T-helper 1 cell treated with Interleukin-12 subunit alpha and Interleukin-12 subunit beta and Interleukin-4 antibody, amounts not matched to agents 30 μg/mL and 1 μg/mL, for 36 hours (primary cell): ENCODE measurements at regions not wholly inside any gene's neighbourhood (a gene's known extent, or its start where the extent isn't known, plus 50 kb on each side); places are given as distances from the start of the nearest gene placed in this dataset.

Source experiments
- H3K27ac Mint-ChIP-seq: one replicate; pipeline ENCODE4 v1.8.0; 2021; ENCODE audit warnings: mild to moderate bottlenecking, mixed read lengths
- H3K27me3 Mint-ChIP-seq: one replicate; pipeline ENCODE4 v1.8.0; 2021; ENCODE audit warnings: low read depth, mixed read lengths
- H3K36me3 Mint-ChIP-seq: one replicate; pipeline ENCODE4 v1.8.0; 2021; ENCODE audit warnings: low read depth, mixed read lengths
- H3K4me1 Mint-ChIP-seq: one replicate; pipeline ENCODE4 v1.8.0; 2021; ENCODE audit warnings: low read depth, mixed read lengths
- H3K4me3 Mint-ChIP-seq: one replicate; pipeline ENCODE4 v1.8.0; 2021; ENCODE audit warnings: mild to moderate bottlenecking, moderate library complexity, mixed read lengths
- H3K9me3 Mint-ChIP-seq: one replicate; pipeline ENCODE4 v1.8.0; 2021; ENCODE audit warnings: mixed read lengths

DNA sequence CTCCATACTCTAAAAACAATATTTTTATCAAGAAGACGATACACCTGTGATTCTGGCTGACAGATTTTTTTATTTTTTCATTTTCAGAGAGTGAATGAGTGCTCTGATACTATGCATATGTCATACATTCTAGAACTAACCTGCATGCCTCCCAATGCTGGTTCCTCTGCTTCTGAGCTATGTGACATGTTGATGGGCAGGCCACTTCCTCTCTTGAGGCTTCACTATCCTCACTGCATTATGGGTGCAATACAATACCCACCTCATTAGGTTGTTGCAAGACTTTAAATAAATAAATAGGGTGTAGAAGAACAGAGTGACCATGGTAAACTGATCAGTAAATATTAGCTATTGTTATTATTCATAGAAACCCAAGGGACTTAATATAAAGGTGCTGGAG lies 408.3 kb downstream of the HNRNPD start:
- Mint-ChIP-seq H3K4me1 (peaks cover 7% of the 10 kb centered on the region), H3K36me3 (no peaks in the 10 kb centered on the region), H3K4me3 (no peak overlapping the region), H3K27ac (no peak overlapping the region), H3K9me3 (no peaks in the 10 kb centered on the region), H3K27me3 (no peaks in the 10 kb centered on the region)

DNA sequence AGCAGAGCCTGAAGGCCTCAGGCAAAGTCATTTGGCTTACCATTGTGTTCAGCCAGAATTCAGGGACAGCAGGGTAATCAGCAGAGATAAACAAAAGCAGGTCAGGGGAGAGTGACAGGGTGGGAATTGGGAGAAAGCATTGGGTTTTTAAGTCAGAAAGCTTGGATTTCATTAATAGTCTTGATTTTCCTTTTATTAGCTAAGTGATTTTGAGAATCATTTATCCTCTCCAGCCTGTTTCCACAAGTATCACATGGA lies 410.1 kb downstream of the HNRNPD start:
- Mint-ChIP-seq H3K9me3 (no peaks in the 10 kb centered on the region), H3K36me3 (no peaks in the 10 kb centered on the region), H3K4me3 (no peak overlapping the region), H3K4me1 (peaks cover 7% of the 10 kb centered on the region), H3K27me3 (no peaks in the 10 kb centered on the region), H3K27ac (no peak overlapping the region)

DNA sequence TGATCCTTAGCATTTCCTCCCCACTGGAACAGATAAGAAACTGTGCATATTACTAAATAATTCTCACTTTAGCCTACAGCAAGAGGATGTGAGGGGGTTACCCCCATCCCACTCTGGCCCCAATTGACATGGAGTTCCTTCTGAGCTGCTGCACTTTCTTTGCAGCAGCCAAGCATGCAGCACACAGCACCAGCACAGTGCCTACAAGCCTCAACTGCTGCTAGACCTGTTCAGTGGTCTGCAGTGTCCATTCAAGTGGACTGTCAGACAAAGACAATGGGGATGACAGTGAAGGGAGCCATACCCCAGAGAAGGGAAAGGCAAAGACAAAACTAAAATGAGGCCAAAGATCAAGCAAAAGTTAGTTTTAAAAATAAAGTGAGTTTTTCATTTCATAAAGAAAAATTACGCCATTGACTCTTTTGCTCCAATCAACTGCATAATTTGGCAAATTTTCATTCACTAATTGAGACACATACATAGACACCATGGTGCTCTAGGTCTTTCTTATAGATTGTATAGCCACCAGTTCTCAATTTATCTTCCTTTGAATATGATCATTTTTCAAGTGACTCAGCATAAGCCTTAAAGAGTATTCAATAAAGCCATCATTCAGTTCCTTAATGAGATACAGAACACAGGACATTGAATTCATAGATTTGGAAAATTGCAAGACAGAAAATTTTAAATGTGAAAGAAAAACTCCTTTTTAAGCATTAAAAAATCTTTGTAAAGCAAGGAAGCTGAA lies 410.6 kb downstream of the HNRNPD start:
- Mint-ChIP-seq H3K4me3 (no peak overlapping the region), H3K9me3 (no peaks in the 10 kb centered on the region), H3K27ac (no peak overlapping the region), H3K4me1 (peaks cover 7% of the 10 kb centered on the region), H3K36me3 (no peaks in the 10 kb centered on the region), H3K27me3 (no peaks in the 10 kb centered on the region)

DNA sequence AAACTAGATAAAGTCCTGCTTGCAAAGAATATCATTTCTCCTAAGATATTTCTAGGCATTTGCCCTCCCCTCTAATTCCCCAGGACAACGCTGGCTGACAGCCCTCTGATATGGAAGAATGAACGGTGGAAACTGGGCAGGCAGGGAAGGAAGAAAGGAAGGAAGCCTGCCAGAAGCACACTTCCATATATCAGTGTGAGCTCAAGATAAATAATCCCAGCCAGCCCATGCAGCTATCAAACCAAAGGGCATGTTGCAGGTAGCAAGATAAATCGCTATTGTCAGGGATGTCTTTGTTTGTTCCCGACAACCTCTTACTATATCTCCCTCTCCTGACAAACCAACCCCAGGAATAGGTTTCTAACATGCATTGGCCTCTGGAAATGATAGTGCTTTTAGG lies 412.8 kb downstream of the HNRNPD start:
- Mint-ChIP-seq H3K4me1 (peaks cover 5% of the 10 kb centered on the region), H3K4me3 (no peak overlapping the region), H3K27ac (no peak overlapping the region), H3K36me3 (no peaks in the 10 kb centered on the region), H3K27me3 (no peaks in the 10 kb centered on the region), H3K9me3 (no peaks in the 10 kb centered on the region)

DNA sequence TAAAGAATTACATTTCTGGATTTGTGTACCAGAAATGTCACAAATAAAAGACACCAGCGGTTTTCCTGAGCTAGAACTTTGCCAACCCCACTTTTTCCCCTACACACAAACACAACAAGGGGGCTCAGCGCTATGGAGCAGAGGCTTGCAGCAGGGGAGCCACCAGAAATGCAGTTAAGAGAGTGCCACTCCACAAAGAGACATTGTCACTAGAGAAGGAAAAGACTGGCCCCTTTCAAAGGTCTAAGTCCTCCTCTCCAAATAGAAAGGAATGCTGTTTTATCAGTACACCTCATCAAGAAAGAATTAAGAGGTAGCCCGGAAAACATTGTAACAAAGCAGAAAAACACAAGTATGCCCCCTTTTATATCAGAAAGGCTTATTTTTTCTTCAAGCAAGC lies 419.5 kb downstream of the HNRNPD start:
- Mint-ChIP-seq H3K4me1 (no peaks in the 10 kb centered on the region), H3K36me3 (no peaks in the 10 kb centered on the region), H3K27ac (no peak overlapping the region), H3K9me3 (no peaks in the 10 kb centered on the region), H3K4me3 (no peak overlapping the region), H3K27me3 (no peaks in the 10 kb centered on the region)

DNA sequence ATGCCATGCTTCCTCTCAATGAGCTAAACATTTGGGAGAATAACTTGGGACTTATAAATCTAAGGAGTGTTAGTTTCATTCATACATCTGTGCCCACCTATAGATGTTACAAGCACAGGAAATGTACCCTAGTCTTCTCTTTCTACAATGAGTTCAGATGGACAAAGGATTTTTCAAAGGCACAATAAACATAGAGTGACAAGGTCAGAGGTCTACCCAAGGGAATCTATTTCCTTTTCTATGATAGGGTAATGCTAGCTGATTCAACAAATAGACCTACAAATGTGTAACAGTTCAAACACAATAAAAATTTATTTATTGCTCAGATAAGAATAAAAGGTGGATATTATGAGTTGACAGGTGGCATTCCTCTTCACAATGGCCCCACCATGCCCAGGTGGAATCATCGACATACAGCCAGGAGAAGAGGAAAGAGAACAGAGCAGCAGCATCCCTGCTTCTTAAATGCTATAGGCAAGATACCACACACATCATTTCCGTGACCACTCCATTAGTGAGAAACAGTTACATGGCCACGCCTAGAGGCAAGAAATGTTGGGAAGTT lies 421.8 kb downstream of the HNRNPD start:
- no peaks in the 10 kb centered on the region for H3K36me3 Mint-ChIP-seq

DNA sequence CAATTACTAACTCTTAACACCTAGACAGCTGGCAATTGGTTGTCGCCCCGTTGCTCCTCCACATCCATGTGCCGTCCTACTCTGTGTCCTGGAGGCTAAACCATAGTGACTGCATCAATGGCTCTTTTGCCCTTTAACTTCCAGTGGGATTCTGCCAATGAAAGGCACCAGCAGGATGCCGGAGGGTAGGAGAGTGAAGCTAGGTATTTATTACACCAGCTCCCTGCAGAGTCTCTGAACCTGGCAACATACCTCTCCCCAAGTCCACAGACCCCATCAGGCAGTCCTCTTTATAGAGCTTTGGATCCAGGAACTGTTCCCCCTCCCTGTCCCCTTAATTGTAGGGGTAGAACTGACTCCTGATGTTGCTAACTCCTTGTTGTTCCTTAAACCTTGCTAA lies 426.8 kb downstream of the HNRNPD start:
- H3K27me3 Mint-ChIP-seq: peaks cover 11% of the 10 kb centered on the region
- no peak overlapping the region for H3K4me3 Mint-ChIP-seq
- no peaks in the 10 kb centered on the region for H3K4me1 Mint-ChIP-seq
- no peak overlapping the region for H3K27ac Mint-ChIP-seq
- H3K36me3 Mint-ChIP-seq: no peaks in the 10 kb centered on the region
- no peaks in the 10 kb centered on the region for H3K9me3 Mint-ChIP-seq

More for the DNA sequence above, 421.8 kb downstream of the HNRNPD start:
- H3K9me3 Mint-ChIP-seq: no peaks in the 10 kb centered on the region
- H3K27me3 Mint-ChIP-seq: peaks cover 6% of the 10 kb centered on the region
- no peak overlapping the region for H3K4me3 Mint-ChIP-seq
- H3K27ac Mint-ChIP-seq: no peak overlapping the region
- no peaks in the 10 kb centered on the region for H3K4me1 Mint-ChIP-seq

DNA sequence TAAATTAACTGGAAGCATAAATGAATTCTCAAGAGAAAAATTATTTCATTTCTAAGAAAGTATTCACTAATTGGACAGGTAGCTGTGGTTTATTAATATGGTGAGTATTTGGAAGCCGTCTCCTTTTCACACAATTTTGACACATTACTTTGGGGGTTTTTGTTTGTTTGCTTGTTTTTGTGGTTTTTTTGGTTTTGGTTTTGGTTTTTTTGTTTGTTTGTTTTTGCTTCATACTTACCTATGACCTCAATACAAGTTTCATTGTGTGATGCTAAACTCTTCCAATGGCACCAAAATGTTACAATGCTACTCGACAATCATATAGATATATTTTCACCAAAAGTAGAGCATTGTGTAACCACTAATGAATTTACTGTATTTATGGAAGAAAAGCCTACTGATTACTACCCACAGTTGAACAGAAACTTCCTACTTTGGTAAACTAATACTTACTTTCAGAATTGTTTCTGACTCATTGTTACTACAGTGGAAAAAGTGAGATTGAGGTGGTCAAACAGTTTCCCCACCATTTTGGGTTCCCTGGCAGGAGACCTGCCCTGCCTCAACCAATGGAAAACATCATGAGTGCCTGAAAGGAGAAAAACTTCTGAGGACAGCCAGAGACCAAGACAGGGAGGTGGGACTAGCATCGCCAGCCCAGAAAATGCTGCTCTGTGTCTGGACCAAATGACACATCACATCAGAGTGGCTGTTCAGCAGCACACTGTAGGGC lies 443.1 kb downstream of the HNRNPD start:
- Mint-ChIP-seq H3K4me3 (no peak overlapping the region), H3K27ac (no peak overlapping the region), H3K36me3 (no peaks in the 10 kb centered on the region), H3K4me1 (no peaks in the 10 kb centered on the region), H3K27me3 (no peaks in the 10 kb centered on the region), H3K9me3 (no peaks in the 10 kb centered on the region)

DNA sequence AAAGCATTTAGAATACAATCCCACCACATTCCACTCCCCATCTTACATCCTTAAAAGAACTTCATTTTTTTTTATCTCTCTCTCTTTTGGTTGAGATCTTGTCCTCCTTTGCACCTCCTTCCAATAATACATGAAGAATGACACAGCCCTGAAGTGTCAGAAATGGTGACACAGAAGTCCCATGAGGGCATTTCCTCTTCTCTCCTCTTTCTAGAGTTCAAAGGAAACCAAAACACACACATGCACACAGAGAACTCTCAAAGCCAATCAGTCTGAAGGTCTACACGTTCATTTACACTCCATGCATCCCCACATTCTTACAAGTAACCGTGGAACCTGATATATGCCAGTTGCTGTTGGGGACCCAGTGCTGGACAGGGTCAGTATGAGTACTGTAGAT lies 450.7 kb downstream of the HNRNPD start:
- Mint-ChIP-seq H3K4me1 (peaks cover 4% of the 10 kb centered on the region), H3K9me3 (no peaks in the 10 kb centered on the region), H3K27me3 (no peaks in the 10 kb centered on the region), H3K36me3 (no peaks in the 10 kb centered on the region), H3K4me3 (no peak overlapping the region), H3K27ac (no peak overlapping the region)

DNA sequence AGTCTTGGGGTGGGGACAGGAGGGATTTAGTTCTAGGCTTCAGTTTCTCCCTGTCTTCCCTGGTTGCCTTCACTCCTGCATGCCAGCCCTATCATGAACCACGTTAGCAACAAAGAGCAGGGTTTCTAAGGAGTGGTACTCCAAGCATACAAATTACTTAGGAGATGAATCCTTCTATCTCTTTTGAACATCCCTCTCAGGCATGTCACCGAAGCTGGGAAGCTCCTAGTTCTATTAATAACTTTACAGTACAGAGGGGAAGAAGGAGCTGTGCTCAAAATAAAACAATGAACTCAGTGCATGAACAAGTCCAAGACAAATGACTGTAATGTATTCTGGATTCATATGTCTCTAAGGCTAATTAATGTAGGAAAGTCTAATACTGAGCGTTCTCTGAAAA lies 450.6 kb upstream of the RASGEF1B start:
- Mint-ChIP-seq H3K36me3 (no peaks in the 10 kb centered on the region), H3K4me1 (peaks cover 4% of the 10 kb centered on the region), H3K4me3 (no peak overlapping the region), H3K27ac (no peak overlapping the region), H3K9me3 (no peaks in the 10 kb centered on the region), H3K27me3 (no peaks in the 10 kb centered on the region)

DNA sequence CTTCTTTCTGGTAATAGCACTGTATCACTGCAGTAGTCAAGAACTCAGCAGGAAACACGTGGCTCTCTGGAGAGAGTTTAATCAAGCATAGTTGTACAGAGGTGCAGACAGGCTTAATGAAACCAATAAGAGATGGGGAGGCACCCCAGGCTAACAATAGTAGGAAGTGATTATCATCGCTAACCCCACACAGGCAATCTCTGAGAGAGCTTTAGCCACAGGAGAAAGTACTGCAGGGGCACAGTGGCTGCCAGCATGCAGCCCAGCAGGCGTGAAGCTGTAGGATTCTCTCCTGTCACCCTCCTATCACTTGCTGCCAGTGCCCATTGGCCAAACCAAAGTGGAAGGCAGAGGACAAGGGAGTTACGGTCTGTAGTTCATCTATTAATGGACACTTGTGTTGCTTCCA lies 450.0 kb upstream of the RASGEF1B start:
- no peaks in the 10 kb centered on the region for H3K9me3 Mint-ChIP-seq
- peaks cover 4% of the 10 kb centered on the region for H3K4me1 Mint-ChIP-seq
- H3K27me3 Mint-ChIP-seq: no peaks in the 10 kb centered on the region
- H3K27ac Mint-ChIP-seq: no peak overlapping the region
- no peaks in the 10 kb centered on the region for H3K36me3 Mint-ChIP-seq
- no peak overlapping the region for H3K4me3 Mint-ChIP-seq

DNA sequence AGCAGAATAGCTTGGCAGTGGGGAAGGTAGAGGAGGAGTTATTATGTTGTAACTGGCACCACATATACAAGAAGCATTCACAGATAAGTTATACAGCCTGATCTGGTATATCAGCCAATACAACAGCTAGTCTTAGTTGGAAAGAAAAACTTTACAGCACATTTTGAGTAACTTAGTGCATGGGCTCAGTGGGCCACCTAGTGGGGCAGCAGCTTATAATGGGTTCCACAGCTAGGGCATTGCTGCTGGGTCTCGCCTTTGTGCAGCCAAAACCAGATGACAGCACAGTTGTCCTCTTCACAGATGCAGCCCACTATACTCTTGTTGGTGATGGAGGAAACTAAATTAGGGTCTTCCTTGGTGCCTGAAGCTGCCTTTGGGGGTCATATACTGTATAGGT lies 448.1 kb upstream of the RASGEF1B start:
- H3K27ac Mint-ChIP-seq: no peak overlapping the region
- H3K36me3 Mint-ChIP-seq: no peaks in the 10 kb centered on the region
- H3K4me1 Mint-ChIP-seq: peaks cover 4% of the 10 kb centered on the region
- no peak overlapping the region for H3K4me3 Mint-ChIP-seq
- H3K27me3 Mint-ChIP-seq: peaks cover 4% of the 10 kb centered on the region
- H3K9me3 Mint-ChIP-seq: no peaks in the 10 kb centered on the region

DNA sequence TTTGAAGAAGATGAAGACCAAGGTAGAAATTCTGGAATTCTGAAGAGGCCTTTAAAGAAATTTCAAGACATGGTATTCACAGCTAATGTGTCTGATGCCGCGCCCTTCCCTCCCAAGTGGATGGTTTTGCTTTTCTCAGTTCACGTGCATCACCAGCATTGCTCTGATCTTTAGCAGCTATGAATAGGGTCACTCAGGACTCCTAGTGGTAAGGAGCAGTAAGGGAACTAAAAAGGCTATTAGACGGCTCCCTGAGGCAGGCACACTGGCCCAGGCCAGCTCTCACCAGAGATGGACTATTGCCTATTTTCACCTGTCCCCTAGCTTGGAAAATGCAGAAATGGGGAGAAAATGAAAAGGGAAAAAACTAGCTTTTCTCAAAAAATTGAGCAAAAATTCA lies 447.5 kb upstream of the RASGEF1B start:
- peaks cover 3% of the 10 kb centered on the region for H3K4me1 Mint-ChIP-seq
- H3K9me3 Mint-ChIP-seq: no peaks in the 10 kb centered on the region
- no peak overlapping the region for H3K27ac Mint-ChIP-seq
- H3K36me3 Mint-ChIP-seq: no peaks in the 10 kb centered on the region
- H3K27me3 Mint-ChIP-seq: peaks cover 4% of the 10 kb centered on the region
- no peak overlapping the region for H3K4me3 Mint-ChIP-seq

DNA sequence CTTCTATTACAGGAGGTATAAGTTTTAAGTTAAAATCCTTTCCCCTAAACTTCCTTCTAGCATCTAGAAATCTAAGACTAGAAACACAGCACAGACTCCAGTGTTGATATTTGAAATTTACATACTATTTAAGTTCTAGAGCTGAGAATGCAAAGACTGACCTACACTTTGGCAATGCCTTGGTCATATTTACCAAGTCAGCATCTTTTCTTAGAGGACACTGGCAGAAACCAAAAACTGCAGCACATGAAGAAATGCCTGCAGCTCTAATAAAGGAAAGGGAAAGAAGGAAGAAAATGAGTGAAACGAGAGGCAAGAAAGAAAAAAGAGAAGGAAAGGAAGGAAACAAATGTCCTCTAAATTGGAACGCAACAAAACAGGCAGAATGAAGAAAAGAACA lies 443.7 kb upstream of the RASGEF1B start:
- H3K27ac Mint-ChIP-seq: no peak overlapping the region
- H3K27me3 Mint-ChIP-seq: peaks cover 4% of the 10 kb centered on the region
- no peaks in the 10 kb centered on the region for H3K36me3 Mint-ChIP-seq
- no peak overlapping the region for H3K4me3 Mint-ChIP-seq
- H3K4me1 Mint-ChIP-seq: peaks cover 3% of the 10 kb centered on the region
- no peaks in the 10 kb centered on the region for H3K9me3 Mint-ChIP-seq

DNA sequence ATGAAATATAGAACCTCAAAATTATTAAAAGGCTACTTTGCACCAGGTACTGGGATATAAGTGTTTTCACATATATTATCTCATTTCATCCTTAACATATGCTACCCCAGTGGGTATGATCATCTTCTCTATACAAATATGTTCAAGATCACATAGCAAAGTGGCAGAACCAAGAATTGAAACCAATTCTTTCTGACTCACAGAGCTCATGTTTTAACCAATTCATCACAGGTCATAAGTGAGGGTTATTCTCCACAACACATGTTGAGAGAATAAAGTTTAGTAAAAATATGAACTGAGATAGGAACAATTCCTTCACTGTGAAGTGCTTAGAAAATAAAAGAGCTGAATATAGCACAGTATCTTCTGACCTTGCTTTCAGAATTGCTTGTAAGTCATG lies 442.9 kb upstream of the RASGEF1B start:
- no peak overlapping the region for H3K27ac Mint-ChIP-seq
- no peaks in the 10 kb centered on the region for H3K9me3 Mint-ChIP-seq
- H3K36me3 Mint-ChIP-seq: no peaks in the 10 kb centered on the region
- peaks cover 4% of the 10 kb centered on the region for H3K27me3 Mint-ChIP-seq
- H3K4me1 Mint-ChIP-seq: peaks cover 3% of the 10 kb centered on the region
- no peak overlapping the region for H3K4me3 Mint-ChIP-seq
